Glomerular visceral epithelial cell (primary cell): ENCODE measurements at regions not wholly inside any gene's neighbourhood (a gene's known extent, or its start where the extent isn't known, plus 50 kb on each side); places are given as distances from the start of the nearest gene placed in this dataset.

Experiments used
- DNase-seq: peaks from one replicate; pipeline ENCODE4 v3.0.0-alpha.2; 2016; ENCODE audit errors: extremely low spot score

- DNase-seq = no peak
Observed at GRCh38 chr21:22561946-22562345, 1563.7 kb downstream of the NCAM2 start.

- no peak for DNase-seq
Observed at GRCh38 chr21:22573834-22574233, 1575.6 kb downstream of the NCAM2 start.

GRCh38 chr21:22575165-22575584 lies 1577.0 kb downstream of the NCAM2 start:
- DNase-seq = peak; percentile 6

- no peak for DNase-seq
Observed at GRCh38 chr21:22579741-22580140, 1581.5 kb downstream of the NCAM2 start.

GRCh38 chr21:22582026-22582425 lies 1583.8 kb downstream of the NCAM2 start:
- DNase-seq = no peak

- no peak for DNase-seq
Observed at GRCh38 chr21:22584308-22584707, 1586.1 kb downstream of the NCAM2 start.

GRCh38 chr21:22585558-22585957 lies 1587.3 kb downstream of the NCAM2 start:
- DNase-seq = no peak

GRCh38 chr21:22597660-22598255 lies 1599.5 kb downstream of the NCAM2 start:
- DNase-seq = no peak

GRCh38 chr21:22609802-22610201 lies 1611.6 kb downstream of the NCAM2 start:
- no peak for DNase-seq

GRCh38 chr21:22627911-22628310 lies 1629.7 kb downstream of the NCAM2 start:
- no peak for DNase-seq

- DNase-seq = no peak
Observed at GRCh38 chr21:22630953-22631465, 1632.8 kb downstream of the NCAM2 start.

- no peak for DNase-seq
Observed at GRCh38 chr21:22632176-22632575, 1634.0 kb downstream of the NCAM2 start.

GRCh38 chr21:22649246-22649645 lies 1651.0 kb downstream of the NCAM2 start:
- no peak for DNase-seq

- DNase-seq = no peak
Observed at GRCh38 chr21:22650226-22650625, 1652.0 kb downstream of the NCAM2 start.

GRCh38 chr21:22657781-22658180 lies 1659.6 kb downstream of the NCAM2 start:
- no peak for DNase-seq

GRCh38 chr21:22670148-22670547 lies 1671.9 kb downstream of the NCAM2 start:
- DNase-seq = no peak

- no peak for DNase-seq
Observed at GRCh38 chr21:22679207-22679606, 1681.0 kb downstream of the NCAM2 start.

GRCh38 chr21:22691658-22692057 lies 1693.4 kb downstream of the NCAM2 start:
- no peak for DNase-seq

- no peak for DNase-seq
Observed at GRCh38 chr21:22703521-22703920, 1705.3 kb downstream of the NCAM2 start.

GRCh38 chr21:22710721-22711120 lies 1712.5 kb downstream of the NCAM2 start:
- no peak for DNase-seq

- DNase-seq = no peak
Observed at GRCh38 chr21:22711636-22712035, 1713.4 kb downstream of the NCAM2 start.

GRCh38 chr21:22725436-22725835 lies 1727.2 kb downstream of the NCAM2 start:
- DNase-seq = no peak

- DNase-seq = no peak
Observed at GRCh38 chr21:22728091-22728490, 1729.9 kb downstream of the NCAM2 start.

- no peak for DNase-seq
Observed at GRCh38 chr21:22743085-22743484, 1744.9 kb downstream of the NCAM2 start.
